HepG2 (cell line): ENCODE measurements at regions not wholly inside any gene's neighbourhood (a gene's known extent, or its start where the extent isn't known, plus 50 kb on each side); places are given as distances from the start of the nearest gene placed in this dataset.

ENCODE experiments used
- BRD4 ChIP-seq: sonication (generic); formaldehyde crosslinking; IDR thresholded peaks from 2 replicates; pipeline ENCODE4 v1.4.0; 2020; ENCODE audit warnings: missing genetic modification reagents
- CBFB ChIP-seq: sonication (generic); formaldehyde crosslinking; IDR thresholded peaks from 2 replicates; pipeline ENCODE4 v1.4.0; 2020; ENCODE audit warnings: missing genetic modification reagents
- DMAP1 ChIP-seq: IDR thresholded peaks from 2 replicates; pipeline ENCODE4 v1.6.1; 2016
- HNRNPUL1 ChIP-seq: fragments of 200-400 bp; formaldehyde crosslinking; IDR thresholded peaks from 2 replicates; pipeline ENCODE4 v1.6.1; 2017; ENCODE audit warnings: low read depth, mild to moderate bottlenecking, low read length, moderate library complexity
- POLR2AphosphoS2 ChIP-seq: IDR thresholded peaks from 2 replicates; pipeline ENCODE4 v1.6.1; 2011; ENCODE audit warnings: low read depth, low read length, improper control_type of control experiment
- SMARCE1 ChIP-seq: fragments of 450-650 bp; IDR thresholded peaks from 2 replicates; pipeline ENCODE4 v1.6.1; 2017; ENCODE audit warnings: borderline replicate concordance
- TARDBP ChIP-seq: sonication (generic); formaldehyde crosslinking; IDR thresholded peaks from 2 replicates; pipeline ENCODE4 v1.8.0; 2022; ENCODE audit warnings: mild to moderate bottlenecking, missing genetic modification reagents
- ZNF138 ChIP-seq: sonication (generic); formaldehyde crosslinking; IDR thresholded peaks from 2 replicates; pipeline ENCODE4 v1.5.0; 2020; ENCODE audit warnings: mild to moderate bottlenecking, low read depth, missing genetic modification reagents
- ZNF615 ChIP-seq: sonication (generic); formaldehyde crosslinking; IDR thresholded peaks from 2 replicates; pipeline ENCODE4 v1.5.0; 2020; ENCODE audit warnings: mild to moderate bottlenecking, missing genetic modification reagents, borderline replicate concordance

DNA sequence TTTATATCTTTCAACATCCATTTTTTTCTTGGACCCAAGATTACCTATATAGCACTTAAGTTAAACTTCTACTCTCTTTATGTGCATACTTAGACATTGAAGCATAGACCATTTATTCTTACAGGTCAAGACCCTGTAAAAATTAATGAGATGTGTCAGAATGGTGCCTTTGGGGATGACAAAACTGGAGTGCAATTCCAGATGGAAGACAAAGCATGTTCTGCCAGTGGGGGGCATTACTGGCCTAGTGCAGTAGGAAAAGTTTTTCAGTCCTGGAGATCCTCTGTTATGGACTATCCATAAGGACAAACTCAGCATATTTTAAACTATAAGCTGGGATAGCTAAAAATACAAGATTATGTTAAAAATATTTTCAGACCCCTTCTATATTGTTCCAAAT, 57.8 kb upstream of the MMADHC start:
- no peak for TF ChIP-seq DMAP1 (CRISPR knock-in tag)
- no peak for TF ChIP-seq BRD4
- TF ChIP-seq TARDBP (CRISPR knock-in tag) = no peak
- TF ChIP-seq ZNF615 = no peak
- TF ChIP-seq CBFB (CRISPR knock-in tag) = no peak
- no peak for TF ChIP-seq SMARCE1
- no peak for TF ChIP-seq POLR2AphosphoS2
- no peak for TF ChIP-seq HNRNPUL1
- TF ChIP-seq ZNF138 (CRISPR knock-in tag) = no peak
